ENCODE measurements at regions not wholly inside any gene's neighbourhood (a gene's known extent, or its start where the extent isn't known, plus 50 kb on each side); places are given as distances from the start of the nearest gene placed in this dataset.

GRCh38 chr2:736939-737338 lies 59.7 kb upstream of the TMEM18 start:
- no peaks in the 10 kb centered on the region for H3K9me3 Mint-ChIP-seq
- peaks cover 10% of the 10 kb centered on the region for H3K27me3 Mint-ChIP-seq
- no peaks in the 10 kb centered on the region for H3K36me3 Mint-ChIP-seq (ENCODE audit: low read depth)
- H3K27ac Mint-ChIP-seq = no peak overlapping the region
- peaks cover 9% of the 10 kb centered on the region for H3K4me1 Mint-ChIP-seq (ENCODE audit: low read depth)
- H3K4me3 Mint-ChIP-seq = no peak overlapping the region

- no peaks in the 10 kb centered on the region for H3K36me3 Mint-ChIP-seq (ENCODE audit: low read depth)
- no peak overlapping the region for H3K4me3 Mint-ChIP-seq
- no peak overlapping the region for H3K27ac Mint-ChIP-seq
- H3K9me3 Mint-ChIP-seq = no peaks in the 10 kb centered on the region
- H3K27me3 Mint-ChIP-seq = peaks cover 7% of the 10 kb centered on the region
- peaks cover 9% of the 10 kb centered on the region for H3K4me1 Mint-ChIP-seq (ENCODE audit: low read depth)
Observed at GRCh38 chr2:735670-736218, 58.5 kb upstream of the TMEM18 start.

- Mint-ChIP-seq H3K36me3 (ENCODE audit: low read depth) (no peaks in the 10 kb centered on the region), H3K4me1 (ENCODE audit: low read depth) (peaks cover 7% of the 10 kb centered on the region), H3K27me3 (peaks cover 9% of the 10 kb centered on the region), H3K27ac (no peak overlapping the region), H3K4me3 (no peak overlapping the region), H3K9me3 (no peaks in the 10 kb centered on the region)
Observed at GRCh38 chr2:734496-734895, 57.3 kb upstream of the TMEM18 start.

- Mint-ChIP-seq H3K27ac (no peak overlapping the region), H3K9me3 (no peaks in the 10 kb centered on the region), H3K27me3 (peaks cover 14% of the 10 kb centered on the region), H3K36me3 (ENCODE audit: low read depth) (no peaks in the 10 kb centered on the region), H3K4me1 (ENCODE audit: low read depth) (peaks cover 4% of the 10 kb centered on the region), H3K4me3 (no peak overlapping the region)
Observed at GRCh38 chr2:733495-733894, 56.3 kb upstream of the TMEM18 start.

GRCh38 chr2:733001-733400 lies 55.8 kb upstream of the TMEM18 start:
- Mint-ChIP-seq H3K4me1 (ENCODE audit: low read depth) (peaks cover 4% of the 10 kb centered on the region), H3K36me3 (ENCODE audit: low read depth) (no peaks in the 10 kb centered on the region), H3K4me3 (no peak overlapping the region), H3K9me3 (no peaks in the 10 kb centered on the region), H3K27ac (no peak overlapping the region), H3K27me3 (peaks cover 14% of the 10 kb centered on the region)

- Mint-ChIP-seq H3K27ac (no peak overlapping the region), H3K4me1 (ENCODE audit: low read depth) (peaks cover 4% of the 10 kb centered on the region), H3K4me3 (no peak overlapping the region)
Observed at GRCh38 chr2:731711-732110, 54.5 kb upstream of the TMEM18 start.

GRCh38 chr2:729376-729861 lies 52.2 kb upstream of the TMEM18 start:
- Mint-ChIP-seq H3K27me3 (peaks cover 23% of the 10 kb centered on the region), H3K9me3 (no peaks in the 10 kb centered on the region), H3K4me1 (ENCODE audit: low read depth) (no peaks in the 10 kb centered on the region), H3K27ac (no peak overlapping the region), H3K36me3 (ENCODE audit: low read depth) (no peaks in the 10 kb centered on the region), H3K4me3 (no peak overlapping the region)

More at GRCh38 chr2:731711-732110, 54.5 kb upstream of the TMEM18 start:
- H3K9me3 Mint-ChIP-seq = no peaks in the 10 kb centered on the region
- H3K27me3 Mint-ChIP-seq = peaks cover 14% of the 10 kb centered on the region
- H3K36me3 Mint-ChIP-seq (ENCODE audit: low read depth) = no peaks in the 10 kb centered on the region

GRCh38 chr2:728165-728564 lies 51.0 kb upstream of the TMEM18 start:
- Mint-ChIP-seq H3K9me3 (no peaks in the 10 kb centered on the region), H3K27ac (no peak overlapping the region), H3K27me3 (peaks cover 22% of the 10 kb centered on the region), H3K4me3 (no peak overlapping the region), H3K36me3 (ENCODE audit: low read depth) (no peaks in the 10 kb centered on the region), H3K4me1 (ENCODE audit: low read depth) (no peaks in the 10 kb centered on the region)

GRCh38 chr2:727071-727470 lies 49.9 kb upstream of the TMEM18 start:
- H3K9me3 Mint-ChIP-seq = no peaks in the 10 kb centered on the region
- peaks cover 22% of the 10 kb centered on the region for H3K27me3 Mint-ChIP-seq
- no peak overlapping the region for H3K4me3 Mint-ChIP-seq
- no peaks in the 10 kb centered on the region for H3K36me3 Mint-ChIP-seq (ENCODE audit: low read depth)
- H3K27ac Mint-ChIP-seq = no peak overlapping the region
- no peaks in the 10 kb centered on the region for H3K4me1 Mint-ChIP-seq (ENCODE audit: low read depth)

Measured in stimulated activated naive CD8-positive, alpha-beta T cell treated with anti-CD3 and anti-CD28 coated beads, Interleukin-15, Interleukin-2, amounts not matched to agents 100 ng/mL and 50 ng/mL, for 24 hours (primary cell).